PFSK-1 (cell line): ENCODE measurements at regions not wholly inside any gene's neighbourhood (a gene's known extent, or its start where the extent isn't known, plus 50 kb on each side); places are given as distances from the start of the nearest gene placed in this dataset.

Source experiments
- POLR2AphosphoS5 ChIP-seq: IDR thresholded peaks from 2 replicates; pipeline ENCODE4 v1.6.1; 2012; ENCODE audit warnings: low read depth, mild to moderate bottlenecking, control low read depth, low read length, moderate library complexity
- REST ChIP-seq, 2 experiments: IDR thresholded peaks; 2 replicates each; pipeline versions ENCODE4 v1.6.1 to v1.8.0; 2011 to 2012; ENCODE audit warnings: low read depth in 2 of 2, low read length in 2 of 2, control low read depth in 1 of 2, inconsistent platforms in 1 of 2, mild to moderate bottlenecking in 1 of 2, moderate library complexity in 1 of 2; ENCODE audit not compliant: insufficient read depth in 1 of 2
- TAF1 ChIP-seq: IDR thresholded peaks from 2 replicates; pipeline ENCODE4 v1.6.1; 2012; ENCODE audit warnings: low read length, control low read depth, borderline replicate concordance; ENCODE audit not compliant: insufficient read depth

DNA sequence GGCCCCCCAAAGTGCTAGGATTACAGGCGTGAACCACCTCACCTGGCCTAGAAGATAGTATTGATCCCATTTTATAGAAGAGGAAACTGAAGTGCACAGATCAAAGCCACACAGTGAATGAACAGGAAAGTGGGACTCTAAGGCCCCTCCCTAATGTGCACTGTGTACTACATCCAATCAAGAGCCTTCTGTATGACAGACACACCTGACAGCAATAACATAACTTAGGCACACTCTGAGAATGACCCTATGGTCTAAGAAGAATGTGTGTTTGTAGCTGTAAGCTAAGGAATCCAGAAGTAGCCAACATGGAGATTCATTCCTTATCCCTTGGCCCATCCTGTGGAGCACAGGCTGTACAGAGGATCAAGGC is 271.2 kb downstream of the SMARCA2 start:
- TF ChIP-seq REST (IDR thresholded peaks at IDR 0.05; ENCODE audit: insufficient read depth in 1 of 2, low read depth in 2 of 2, low read length in 2 of 2) (no peak), TAF1 (no peak), POLR2AphosphoS5 (no peak)
